22Rv1 (cell line): ENCODE measurements at regions not wholly inside any gene's neighbourhood (a gene's known extent, or its start where the extent isn't known, plus 50 kb on each side); places are given as distances from the start of the nearest gene placed in this dataset.

Source experiments
- H3K27ac ChIP-seq: fragments of 450-650 bp; 2 replicates; pipeline ENCODE4 v1.5.1; 2017
- CTCF ChIP-seq: fragments of 450-650 bp; IDR thresholded peaks from 2 replicates; pipeline ENCODE4 v1.5.1; 2017; ENCODE audit warnings: mild to moderate bottlenecking
- ZFX ChIP-seq: fragments of 450-650 bp; IDR thresholded peaks from 2 replicates; pipeline ENCODE4 v1.6.1; 2017; ENCODE audit warnings: antibody characterized with exemption, borderline replicate concordance

DNA sequence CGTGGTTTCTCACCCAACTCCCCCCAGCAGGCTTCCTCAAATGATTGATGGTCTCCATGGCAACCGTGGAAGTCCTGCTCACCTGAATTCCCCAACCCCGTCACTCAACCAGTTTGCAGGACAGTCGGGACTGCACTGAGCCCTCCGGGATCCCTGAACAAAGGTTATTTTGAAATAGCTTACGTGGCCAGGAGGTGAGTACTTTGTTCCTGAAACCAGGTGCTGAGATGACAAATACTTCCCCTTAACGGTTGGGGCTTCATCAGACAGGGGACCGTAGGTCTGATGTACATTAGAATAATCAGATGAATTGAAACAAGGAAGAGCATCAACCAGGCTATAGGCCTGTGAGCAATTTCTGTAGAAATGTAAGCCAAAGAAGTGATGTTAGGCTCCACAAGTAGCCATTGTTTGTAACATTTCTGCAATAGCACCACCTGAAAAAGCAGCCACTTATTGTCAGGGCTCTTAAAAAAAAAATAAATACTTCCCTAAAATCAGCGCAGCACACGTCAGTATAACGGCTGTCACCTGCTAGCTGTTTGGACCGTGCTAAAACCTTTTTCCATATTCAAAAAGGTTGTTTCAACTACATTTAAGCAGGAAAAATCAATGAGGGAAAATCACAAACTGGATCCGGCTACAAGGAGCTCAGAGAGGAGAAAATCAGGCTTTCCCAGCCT is 206.4 kb upstream of the ID2 start:
- H3K27ac ChIP-seq: no peak overlapping the region

GRCh38 chr2:8477552-8478470 is 204.0 kb upstream of the ID2 start:
- H3K27ac ChIP-seq: no peak overlapping the region
- TF ChIP-seq ZFX: no peak
- no peak for TF ChIP-seq CTCF

More for the DNA sequence above, 206.4 kb upstream of the ID2 start:
- TF ChIP-seq ZFX (no peak), CTCF (no peak)

GRCh38 chr2:8478471-8478793 is 203.4 kb upstream of the ID2 start:
- no peak overlapping the region for H3K27ac ChIP-seq
- no peak for TF ChIP-seq ZFX

- H3K27ac ChIP-seq: no peak overlapping the region
- TF ChIP-seq CTCF (no peak), ZFX (no peak)
Measured at GRCh38 chr2:8479298-8479697, 202.6 kb upstream of the ID2 start.

DNA sequence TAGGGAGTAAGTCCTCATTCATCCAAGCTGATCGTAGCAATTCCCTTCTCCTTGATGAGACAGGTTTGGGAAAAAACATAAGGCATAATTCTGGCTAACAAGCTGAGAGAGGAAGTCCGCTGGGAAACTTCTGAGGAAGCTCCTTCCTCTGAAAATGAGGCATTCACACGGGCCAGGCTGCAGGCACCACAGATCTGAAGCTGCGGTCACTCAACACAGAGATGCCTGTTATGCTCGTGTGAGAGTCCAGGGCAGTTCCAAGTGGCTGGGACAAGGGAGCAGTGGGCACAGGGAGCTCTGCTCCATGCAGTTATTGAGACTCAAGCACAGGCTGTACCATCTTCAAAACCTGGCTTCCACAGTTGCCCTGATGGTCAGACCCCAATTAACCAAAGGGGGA is 200.9 kb upstream of the ID2 start:
- no peak overlapping the region for H3K27ac ChIP-seq

GRCh38 chr2:8481463-8482009 is 200.3 kb upstream of the ID2 start:
- no peak overlapping the region for H3K27ac ChIP-seq
- TF ChIP-seq ZFX (no peak), CTCF (no peak)

More for the DNA sequence above, 200.9 kb upstream of the ID2 start:
- TF ChIP-seq ZFX (no peak), CTCF (no peak)

- TF ChIP-seq CTCF: no peak
- no peak for TF ChIP-seq ZFX
- no peak overlapping the region for H3K27ac ChIP-seq
Measured at GRCh38 chr2:8482432-8482831, 199.4 kb upstream of the ID2 start.
